ENCODE measurements at regions not wholly inside any gene's neighbourhood (a gene's known extent, or its start where the extent isn't known, plus 50 kb on each side); places are given as distances from the start of the nearest gene placed in this dataset.

DNA sequence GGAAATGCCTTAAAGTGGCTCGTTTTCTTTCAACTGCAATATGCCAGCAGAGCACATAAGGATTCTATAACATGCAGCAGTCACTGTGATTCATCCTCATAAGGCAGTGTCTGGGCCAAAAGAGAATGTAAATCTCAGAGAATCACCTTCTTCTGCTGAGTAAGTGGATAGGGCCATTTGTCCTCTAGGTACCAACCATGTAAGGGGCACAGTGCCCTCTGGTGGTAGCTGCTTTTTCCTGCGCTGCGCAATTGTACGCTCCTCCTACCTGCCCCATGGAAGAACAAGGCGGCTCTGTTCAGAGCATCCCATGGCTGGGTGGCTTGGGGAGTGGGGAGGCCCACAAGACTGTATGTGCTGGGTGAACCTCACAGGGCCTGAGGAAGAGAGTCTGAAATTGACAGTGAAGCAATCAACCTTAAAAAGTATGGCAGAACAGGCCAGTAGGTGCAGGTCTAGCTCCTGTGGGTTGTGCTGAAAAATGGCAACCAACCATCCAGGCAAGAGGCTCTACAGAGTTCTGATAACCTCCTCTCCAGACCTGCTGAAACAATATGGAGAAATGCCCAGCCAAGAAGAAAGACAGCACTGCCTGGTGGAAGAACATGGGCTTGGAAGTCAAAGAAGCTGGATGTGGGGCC, 78.6 kb upstream of the C10orf90 start:
- H2AFZ ChIP-seq (replicated peaks; ENCODE audit: low read length, poor library complexity) = peak overlapping the region; percentile 18
- H3K56ac ChIP-seq (ENCODE audit: extremely low read depth, insufficient read depth, low read length) = no peak overlapping the region
- no peak overlapping the region for H3K4me2 ChIP-seq (ENCODE audit: low read depth, low read length)
- no peak overlapping the region for H2BK5ac ChIP-seq (ENCODE audit: low read depth, low read length, poor library complexity, severe bottlenecking)
- ATAC-seq (ENCODE audit: low read depth) (peak; percentile 99), DNase-seq (peak; percentile 75)
- no peak overlapping the region for H2AK5ac ChIP-seq (ENCODE audit: low read depth, low read length)
- dilution Hi-C loops (cut with HindIII; ENCODE audit: low sequenced_read_pairs, unreplicated experiment) = no loop called here
- H3K9ac ChIP-seq (ENCODE audit: low read depth, low read length) = no peak overlapping the region
- H3K14ac ChIP-seq (replicated peaks; ENCODE audit: low read depth, low read length) = no peak overlapping the region
- H4K91ac ChIP-seq (ENCODE audit: insufficient read depth, low read depth, low read length) = no peak overlapping the region
- CTCF ChIA-PET = interaction anchor here (0.6 to 2.2 kb wide), 3 partner anchors 766 to 1410 kb away, joined by 3 to 9 read pairs (median 3); no protein-coding TSS in a partner anchor
- H4K5ac ChIP-seq (ENCODE audit: low read depth, low read length) = no peak overlapping the region
- H3K4ac ChIP-seq (ENCODE audit: low read depth, low read length) = no peak overlapping the region
- no peak overlapping the region for H3K18ac ChIP-seq (ENCODE audit: low read depth, low read length)
- intact Hi-C loops (cut with micrococcal nuclease) = loop anchor here (1.0 to 5.0 kb wide), 4 partner anchors 362 to 882 kb away; partner anchors contain the start of gene ADAM12
- H2BK20ac ChIP-seq (ENCODE audit: low read depth, low read length) = no peak overlapping the region
- H3K36me3 ChIP-seq (ENCODE audit: control insufficient read depth, insufficient read depth, low read length) = no peaks in the 10 kb centered on the region
- POLR2A ChIA-PET (ENCODE audit: unreplicated experiment) = no interaction called here
- BruUV-seq (replicated peaks) = no TSS peak
- H2AK9ac ChIP-seq (replicated peaks; ENCODE audit: low read depth, low read length, poor library complexity) = no peak overlapping the region
- no peaks in the 10 kb centered on the region for H3K79me1 ChIP-seq (ENCODE audit: low read depth in 1 of 2, low read length in 2 of 2)
- H3K4me3 ChIP-seq (ENCODE audit: insufficient read depth, low read depth, low read length) = no peak overlapping the region
- no peaks in the 10 kb centered on the region for H3K27me3 ChIP-seq (ENCODE audit: control insufficient read depth, insufficient read depth, low read length)
- in situ Hi-C loops (cut with MboI; ENCODE audit: low sequenced_read_pairs) = loop anchor here (25.0 kb wide), 1 partner anchor 812 kb away; no protein-coding TSS in a partner anchor
- no peak overlapping the region for H2BK15ac ChIP-seq (ENCODE audit: low read depth, low read length)
- TF ChIP-seq RAD21 (IDR thresholded peaks at IDR 0.05; ENCODE audit: low read length) = peak; percentile 78
- TF ChIP-seq, protein P1, sequence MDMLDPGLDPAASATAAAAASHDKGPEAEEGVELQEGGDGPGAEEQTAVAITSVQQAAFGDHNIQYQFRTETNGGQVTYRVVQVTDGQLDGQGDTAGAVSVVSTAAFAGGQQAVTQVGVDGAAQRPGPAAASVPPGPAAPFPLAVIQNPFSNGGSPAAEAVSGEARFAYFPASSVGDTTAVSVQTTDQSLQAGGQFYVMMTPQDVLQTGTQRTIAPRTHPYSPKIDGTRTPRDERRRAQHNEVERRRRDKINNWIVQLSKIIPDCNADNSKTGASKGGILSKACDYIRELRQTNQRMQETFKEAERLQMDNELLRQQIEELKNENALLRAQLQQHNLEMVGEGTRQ (IDR thresholded peaks at IDR 0.05; ENCODE audit: low read depth, low read length) = no peak
- no peak for TF ChIP-seq CHD1 (IDR thresholded peaks at IDR 0.05; ENCODE audit: low read depth, low read length)
- no peak for TF ChIP-seq NFE2L2 (IDR thresholded peaks at IDR 0.05; ENCODE audit: low read depth, low read length)
- TF ChIP-seq, protein P2, sequence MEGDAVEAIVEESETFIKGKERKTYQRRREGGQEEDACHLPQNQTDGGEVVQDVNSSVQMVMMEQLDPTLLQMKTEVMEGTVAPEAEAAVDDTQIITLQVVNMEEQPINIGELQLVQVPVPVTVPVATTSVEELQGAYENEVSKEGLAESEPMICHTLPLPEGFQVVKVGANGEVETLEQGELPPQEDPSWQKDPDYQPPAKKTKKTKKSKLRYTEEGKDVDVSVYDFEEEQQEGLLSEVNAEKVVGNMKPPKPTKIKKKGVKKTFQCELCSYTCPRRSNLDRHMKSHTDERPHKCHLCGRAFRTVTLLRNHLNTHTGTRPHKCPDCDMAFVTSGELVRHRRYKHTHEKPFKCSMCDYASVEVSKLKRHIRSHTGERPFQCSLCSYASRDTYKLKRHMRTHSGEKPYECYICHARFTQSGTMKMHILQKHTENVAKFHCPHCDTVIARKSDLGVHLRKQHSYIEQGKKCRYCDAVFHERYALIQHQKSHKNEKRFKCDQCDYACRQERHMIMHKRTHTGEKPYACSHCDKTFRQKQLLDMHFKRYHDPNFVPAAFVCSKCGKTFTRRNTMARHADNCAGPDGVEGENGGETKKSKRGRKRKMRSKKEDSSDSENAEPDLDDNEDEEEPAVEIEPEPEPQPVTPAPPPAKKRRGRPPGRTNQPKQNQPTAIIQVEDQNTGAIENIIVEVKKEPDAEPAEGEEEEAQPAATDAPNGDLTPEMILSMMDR (conservative IDR thresholded peaks at IDR 0.05; ENCODE audit: low read depth, low read length) = peak; percentile 75
- peak; percentile 56 for TF ChIP-seq MAFK (IDR thresholded peaks at IDR 0.05; ENCODE audit: low read depth, low read length)
- TF ChIP-seq POLR2A (IDR thresholded peaks at IDR 0.05; ENCODE audit: low read depth, low read length) = no peak
- TF ChIP-seq SMC3 (IDR thresholded peaks at IDR 0.05; ENCODE audit: low read depth, low read length) = peak; percentile 80
- no peak for TF ChIP-seq RFX5 (IDR thresholded peaks at IDR 0.05; ENCODE audit: low read depth, low read length)
- TF ChIP-seq RCOR1 (IDR thresholded peaks at IDR 0.05; ENCODE audit: insufficient replicate concordance, low read length) = no peak
- H4K20me1 ChIP-seq (ENCODE audit: insufficient read depth, low read length) = no peaks in the 10 kb centered on the region
- no peak overlapping the region for H4K8ac ChIP-seq (ENCODE audit: low read depth in 2 of 2, low read length in 2 of 2)
- no peak overlapping the region for H3K23ac ChIP-seq (ENCODE audit: low read depth, low read length)
- no peaks in the 10 kb centered on the region for H3K4me1 ChIP-seq (ENCODE audit: control insufficient read depth, insufficient read depth, low read length)
- no CpG with 5 or more reads among the region's 5 CpGs for WGBS, 2 experiments (ENCODE audit: extremely low coverage in 2 of 2, insufficient read length in 1 of 2)
- no peaks in the 10 kb centered on the region for H3K9me3 ChIP-seq (ENCODE audit: control insufficient read depth, insufficient read depth, low read length)
- no peaks in the 10 kb centered on the region for H3K9me1 ChIP-seq (ENCODE audit: insufficient read depth, low read length)
- H3K27ac ChIP-seq (ENCODE audit: insufficient read depth, low read length) = no peak overlapping the region
- H2BK120ac ChIP-seq (ENCODE audit: low read depth, low read length) = no peak overlapping the region

Data from IMR-90 (cell line).